CD4-positive, alpha-beta T cell treated with Interleukin-1 beta for 1 hour (primary cell): ENCODE measurements at regions not wholly inside any gene's neighbourhood (a gene's known extent, or its start where the extent isn't known, plus 50 kb on each side); places are given as distances from the start of the nearest gene placed in this dataset.

Experiments
- DNase-seq, 2 donors: peaks; one replicate each; pipeline ENCODE4 v3.0.0-alpha.2; 2020 to 2022

- DNase-seq, result no peak
Observed at GRCh38 chr20:6483727-6484126, 283.8 kb upstream of the BMP2 start.

DNA sequence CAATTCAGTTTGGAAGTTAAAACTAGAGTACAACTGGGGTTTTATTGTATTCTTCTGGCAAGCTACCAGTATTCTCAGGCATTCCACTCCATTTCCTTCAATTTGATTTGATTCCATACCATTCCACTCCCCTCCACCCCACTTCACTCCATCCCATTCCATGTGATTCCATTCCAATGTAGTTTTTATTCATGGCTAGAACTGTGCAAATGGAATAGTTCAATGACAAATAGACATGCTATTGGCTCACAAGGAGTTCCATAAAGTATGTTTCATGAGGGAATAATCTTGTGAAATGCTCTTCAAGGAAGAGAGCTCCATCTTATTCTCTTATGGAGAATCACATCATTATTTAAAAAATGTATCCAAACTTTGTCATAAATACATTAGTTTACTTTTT is 285.0 kb upstream of the BMP2 start:
- DNase-seq, result no peak

DNA sequence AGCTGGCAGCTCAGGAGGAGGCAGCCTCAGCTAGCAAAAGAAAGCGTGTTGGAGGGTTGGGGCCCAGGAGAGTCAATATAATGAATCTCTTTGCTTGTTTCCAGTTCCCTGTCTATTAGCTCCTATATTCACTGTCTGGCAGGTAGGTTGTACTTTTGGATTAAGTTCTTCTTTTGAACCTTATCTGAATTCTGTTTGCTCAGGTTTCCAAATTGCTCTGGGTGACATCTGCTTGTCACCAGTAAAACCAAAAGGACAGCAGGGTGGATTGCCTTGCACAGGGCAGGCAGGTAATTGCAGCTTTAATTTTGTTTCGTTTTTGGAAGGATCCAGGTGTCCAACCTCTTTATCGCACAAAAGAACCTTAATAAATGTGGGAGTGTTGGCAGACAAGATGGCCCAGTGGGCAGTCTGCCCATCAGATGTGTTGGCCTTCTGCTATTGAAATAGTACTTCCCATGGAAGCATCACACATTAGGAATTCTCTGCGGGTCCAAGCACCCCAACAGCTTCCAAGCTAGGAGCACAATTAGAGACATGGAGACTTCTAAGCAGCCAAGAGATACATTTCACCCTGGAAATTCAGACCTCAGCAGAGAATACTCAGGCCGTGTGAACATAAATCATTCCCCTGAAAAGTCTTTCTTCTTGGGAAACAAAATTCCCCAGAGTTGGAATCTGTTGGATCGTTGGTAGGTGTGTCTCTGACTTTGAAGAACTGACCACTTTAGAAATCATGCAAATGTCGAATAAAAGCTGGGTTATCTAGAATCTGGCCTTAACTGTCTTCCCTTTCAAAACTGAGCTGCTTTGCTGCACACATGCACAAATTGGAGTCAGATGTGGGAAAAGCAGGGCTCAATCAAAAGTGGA is 286.9 kb upstream of the BMP2 start:
- DNase-seq, result no peak

GRCh38 chr20:6473197-6473596 is 294.3 kb upstream of the BMP2 start:
- DNase-seq, result no peak

- DNase-seq, result no peak
Observed at GRCh38 chr20:6471871-6472270, 295.6 kb upstream of the BMP2 start.

DNA sequence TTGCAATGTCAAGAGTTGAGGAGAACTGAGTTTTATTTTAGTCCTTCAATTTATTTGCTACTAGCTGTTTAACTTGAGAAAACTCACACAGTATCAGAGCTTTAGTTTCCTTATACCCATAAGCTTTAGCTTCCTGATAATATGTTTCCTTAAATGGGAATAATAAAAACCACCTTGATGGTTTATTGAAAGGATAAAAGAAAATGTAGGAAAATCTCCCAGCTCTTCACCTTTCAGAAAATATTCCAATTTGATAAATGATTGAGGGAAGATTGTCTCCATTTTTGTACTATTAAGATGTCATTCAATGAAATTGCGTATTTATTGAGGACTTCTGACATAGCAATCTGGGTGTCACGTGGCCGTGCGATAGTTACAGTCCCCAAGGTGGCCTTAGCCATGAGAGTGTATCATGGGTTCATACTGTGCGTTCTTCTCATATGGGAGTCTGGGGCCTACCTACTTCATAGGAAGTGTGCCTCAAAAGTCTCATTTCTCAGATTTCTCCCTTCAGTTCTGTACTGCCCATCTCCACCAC is 296.3 kb upstream of the BMP2 start:
- DNase-seq, result no peak

- no peak for DNase-seq
Observed at GRCh38 chr20:6469695-6470094, 297.8 kb upstream of the BMP2 start.

- DNase-seq, result no peak
Observed at GRCh38 chr20:6468423-6469116, 298.9 kb upstream of the BMP2 start.

GRCh38 chr20:6467562-6467961 is 299.9 kb upstream of the BMP2 start:
- DNase-seq, result no peak

GRCh38 chr20:6466075-6466810 is 301.2 kb upstream of the BMP2 start:
- DNase-seq, result no peak

- DNase-seq, result no peak
Observed at GRCh38 chr20:6450841-6451240, 316.6 kb upstream of the BMP2 start.

GRCh38 chr20:6440443-6440799 is 317.6 kb upstream of the FERMT1 start:
- no peak for DNase-seq

GRCh38 chr20:6439737-6440442 is 317.1 kb upstream of the FERMT1 start:
- no peak for DNase-seq

DNA sequence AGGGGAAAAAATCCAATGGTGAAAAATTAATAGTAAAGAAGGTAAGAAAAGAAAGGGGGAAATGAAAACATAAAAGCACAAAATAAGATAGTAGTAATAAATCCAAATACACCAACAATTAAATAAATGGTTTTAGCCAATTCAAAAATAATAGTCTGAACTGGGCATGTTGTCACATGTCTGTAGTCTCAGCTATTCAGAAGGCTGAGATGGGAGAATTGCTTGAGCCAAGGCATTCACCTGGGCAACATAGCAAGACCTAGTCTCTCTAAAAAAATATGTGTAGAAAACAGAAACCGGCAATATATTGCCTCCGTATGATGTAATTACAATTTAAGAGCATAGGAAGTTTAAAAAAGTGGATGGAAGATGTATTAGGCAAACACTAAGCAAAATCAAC is 311.3 kb upstream of the FERMT1 start:
- DNase-seq, result no peak

DNA sequence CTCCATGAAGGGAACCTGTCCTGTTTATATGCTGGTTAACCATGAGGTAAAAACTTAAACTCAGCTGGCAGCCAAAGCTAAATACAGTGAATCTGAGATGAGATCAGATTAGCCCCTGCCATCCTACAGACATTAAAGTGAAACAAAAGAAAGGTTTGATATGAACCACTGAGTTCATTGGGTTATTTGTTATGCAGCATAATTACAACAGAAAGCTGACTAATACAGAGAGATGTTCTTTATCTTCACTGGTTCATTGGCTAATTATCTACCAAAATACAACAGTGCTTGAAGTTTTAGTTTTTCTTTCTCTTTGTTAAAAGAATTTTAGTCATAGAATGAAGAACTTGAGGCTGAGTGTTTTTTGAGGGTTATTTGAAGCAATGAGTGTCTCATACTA is 307.6 kb upstream of the FERMT1 start:
- no peak for DNase-seq

DNA sequence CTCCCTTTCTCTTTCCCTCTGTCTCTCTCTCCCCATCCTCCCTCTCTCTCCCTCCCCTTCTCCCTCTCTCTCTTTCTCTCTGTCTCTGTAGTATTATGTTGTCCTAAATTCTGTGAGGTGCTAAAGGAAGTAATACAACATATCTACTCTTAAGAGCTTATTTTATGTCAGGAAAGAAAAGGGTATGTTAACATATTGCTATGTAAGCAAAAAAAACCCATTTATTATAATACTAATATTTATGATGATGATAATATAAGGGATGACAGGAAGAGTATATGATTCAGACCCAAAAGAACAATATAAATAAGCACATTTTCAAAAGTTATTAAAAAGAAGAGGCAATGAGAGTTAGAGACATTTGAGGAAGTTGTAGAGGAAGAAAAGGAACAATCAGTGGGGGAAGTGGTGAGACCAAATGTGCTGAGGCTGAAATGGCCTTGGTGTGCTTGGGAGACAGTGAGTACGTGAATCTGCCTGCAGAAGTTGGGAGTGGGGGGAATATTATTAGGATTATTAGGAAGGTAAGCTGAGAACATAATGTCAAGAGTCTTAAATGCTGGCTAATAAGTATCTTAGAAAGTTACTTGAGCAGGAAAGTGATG is 303.6 kb upstream of the FERMT1 start:
- DNase-seq, result no peak

- no peak for DNase-seq
Observed at GRCh38 chr20:6421321-6422248, 298.8 kb upstream of the FERMT1 start.

DNA sequence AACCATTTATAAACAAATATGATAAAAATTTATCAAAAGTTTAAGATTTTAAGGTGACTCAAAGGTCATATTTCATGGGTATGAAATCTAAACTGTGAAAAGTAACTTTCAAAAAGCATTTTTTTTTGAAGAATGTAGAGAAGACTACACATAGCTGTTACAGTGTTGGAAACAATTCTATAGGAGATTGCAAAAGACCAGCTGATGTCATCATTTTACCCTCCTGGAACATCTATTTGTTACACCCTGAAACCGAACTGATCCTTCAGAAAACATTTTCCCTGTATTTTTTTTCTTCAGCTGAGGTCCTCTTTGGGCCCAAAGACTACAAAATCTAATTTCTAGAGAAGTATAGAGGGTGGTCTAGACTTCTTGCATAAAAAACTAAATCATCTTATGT is 297.5 kb upstream of the FERMT1 start:
- no peak for DNase-seq

GRCh38 chr20:6418732-6419131 is 295.9 kb upstream of the FERMT1 start:
- DNase-seq, result no peak

- no peak for DNase-seq
Observed at GRCh38 chr20:6416371-6416770, 293.5 kb upstream of the FERMT1 start.

DNA sequence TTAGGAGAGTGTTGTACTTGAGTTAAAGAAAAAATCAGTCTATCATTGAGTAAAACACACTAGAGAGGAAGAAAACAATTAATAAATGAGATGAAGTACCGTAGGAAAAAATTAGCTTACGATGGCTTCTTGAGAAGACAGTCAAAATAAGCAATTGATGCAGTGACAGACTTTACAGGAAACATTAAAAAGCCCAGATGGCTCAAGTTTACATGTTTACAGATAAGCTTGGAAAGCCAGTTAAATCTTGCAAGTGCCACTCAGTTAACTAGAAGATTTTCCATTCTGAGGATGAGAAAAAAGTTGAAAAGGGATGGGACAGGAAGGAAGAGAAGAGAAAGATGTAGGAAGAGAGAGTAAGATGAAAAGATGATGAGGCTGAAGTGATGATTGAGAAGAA is 288.8 kb upstream of the FERMT1 start:
- DNase-seq, result no peak
